ENCODE measurements at regions not wholly inside any gene's neighbourhood (a gene's known extent, or its start where the extent isn't known, plus 50 kb on each side); places are given as distances from the start of the nearest gene placed in this dataset.

- intact Hi-C loops (cut with DNase I) = no loop called here
Observed at GRCh38 chr16:87231911-87232310, 85.3 kb downstream of the C16orf95 start.

GRCh38 chr16:87233928-87234327 lies 83.3 kb downstream of the C16orf95 start:
- DNase-seq (no peak), ATAC-seq (no peak)
- Histone ChIP-seq H3K27ac (no peak overlapping the region), H3K4me3 (no peak overlapping the region), H3K9me3 (no peaks in the 10 kb centered on the region), H3K27me3 (ENCODE audit: low read depth) (no peaks in the 10 kb centered on the region), H3K36me3 (no peaks in the 10 kb centered on the region), H3K4me1 (no peaks in the 10 kb centered on the region)
- intact Hi-C loops (cut with DNase I) = no loop called here
- no peak for TF ChIP-seq CTCF (IDR thresholded peaks at IDR 0.05)

More at GRCh38 chr16:87231911-87232310, 85.3 kb downstream of the C16orf95 start:
- no peak for TF ChIP-seq CTCF (IDR thresholded peaks at IDR 0.05)
- DNase-seq = no peak
- no peaks in the 10 kb centered on the region for H3K4me1 ChIP-seq
- H3K27me3 ChIP-seq (ENCODE audit: low read depth) = no peaks in the 10 kb centered on the region
- H3K4me3 ChIP-seq = no peak overlapping the region
- no peak overlapping the region for H3K27ac ChIP-seq
- no peaks in the 10 kb centered on the region for H3K9me3 ChIP-seq
- H3K36me3 ChIP-seq = no peaks in the 10 kb centered on the region
- no peak for ATAC-seq

- TF ChIP-seq CTCF (IDR thresholded peaks at IDR 0.05) = no peak
- ATAC-seq (no peak), DNase-seq (no peak)
- H3K4me3 ChIP-seq = no peak overlapping the region
- no peaks in the 10 kb centered on the region for H3K9me3 ChIP-seq
- H3K27me3 ChIP-seq (ENCODE audit: low read depth) = no peaks in the 10 kb centered on the region
- no peak overlapping the region for H3K27ac ChIP-seq
- intact Hi-C loops (cut with DNase I) = no loop called here
- H3K36me3 ChIP-seq = no peaks in the 10 kb centered on the region
- H3K4me1 ChIP-seq = no peaks in the 10 kb centered on the region
Observed at GRCh38 chr16:87234601-87235000, 82.6 kb downstream of the C16orf95 start.

- no peak overlapping the region for H3K4me3 ChIP-seq
- ATAC-seq = peak in 1 of 2 donors; percentile 23
- DNase-seq = no peak
- H3K9me3 ChIP-seq = no peaks in the 10 kb centered on the region
- no peaks in the 10 kb centered on the region for H3K27me3 ChIP-seq (ENCODE audit: low read depth)
- no peaks in the 10 kb centered on the region for H3K36me3 ChIP-seq
- intact Hi-C loops (cut with DNase I) = no loop called here
- H3K27ac ChIP-seq = no peak overlapping the region
- H3K4me1 ChIP-seq = no peaks in the 10 kb centered on the region
- no peak for TF ChIP-seq CTCF (IDR thresholded peaks at IDR 0.05)
Observed at GRCh38 chr16:87235810-87236515, 81.2 kb downstream of the C16orf95 start.

GRCh38 chr16:87236516-87237115 lies 80.6 kb downstream of the C16orf95 start:
- Histone ChIP-seq H3K27ac (no peak overlapping the region), H3K27me3 (ENCODE audit: low read depth) (no peaks in the 10 kb centered on the region), H3K36me3 (no peaks in the 10 kb centered on the region), H3K4me1 (no peaks in the 10 kb centered on the region), H3K9me3 (no peaks in the 10 kb centered on the region), H3K4me3 (no peak overlapping the region)
- intact Hi-C loops (cut with DNase I) = no loop called here
- no peak for TF ChIP-seq CTCF (IDR thresholded peaks at IDR 0.05)
- no peak for DNase-seq
- ATAC-seq = peak in 1 of 2 donors; percentile 16
